Gastroesophageal sphincter (tissue), 3 donors: ENCODE measurements at regions not wholly inside any gene's neighbourhood (a gene's known extent, or its start where the extent isn't known, plus 50 kb on each side); places are given as distances from the start of the nearest gene placed in this dataset.

Source experiments
- EP300 ChIP-seq: sonication (generic); formaldehyde crosslinking; IDR thresholded peaks from one replicate; pipeline ENCODE4 v1.6.1; 2017; ENCODE audit warnings: antibody characterized with exemption, mild to moderate bottlenecking
- POLR2A ChIP-seq, 2 donors: fragments of 450-650 bp; IDR thresholded peaks; one replicate each; pipeline ENCODE4 v1.6.1; 2017; ENCODE audit warnings: antibody characterized with exemption in 2 of 2, mild to moderate bottlenecking in 2 of 2, moderate library complexity in 1 of 2
- POLR2AphosphoS5 ChIP-seq: sonication (generic); formaldehyde crosslinking; IDR thresholded peaks from one replicate; pipeline ENCODE4 v1.6.1; 2017; ENCODE audit warnings: antibody characterized with exemption
- TF ChIP-seq, protein P1 (sequence below), 4 experiments: fragments of 200-600 bp in 2 of 4; fragments of 450-650 bp in 2 of 4; sonication (generic) in 1 of 4; IDR thresholded peaks; one replicate each; pipeline ENCODE4 v1.5.1; 2017 to 2019; ENCODE audit warnings: antibody characterized with exemption in 4 of 4, mild to moderate bottlenecking in 2 of 4, moderate library complexity in 2 of 4

DNA sequence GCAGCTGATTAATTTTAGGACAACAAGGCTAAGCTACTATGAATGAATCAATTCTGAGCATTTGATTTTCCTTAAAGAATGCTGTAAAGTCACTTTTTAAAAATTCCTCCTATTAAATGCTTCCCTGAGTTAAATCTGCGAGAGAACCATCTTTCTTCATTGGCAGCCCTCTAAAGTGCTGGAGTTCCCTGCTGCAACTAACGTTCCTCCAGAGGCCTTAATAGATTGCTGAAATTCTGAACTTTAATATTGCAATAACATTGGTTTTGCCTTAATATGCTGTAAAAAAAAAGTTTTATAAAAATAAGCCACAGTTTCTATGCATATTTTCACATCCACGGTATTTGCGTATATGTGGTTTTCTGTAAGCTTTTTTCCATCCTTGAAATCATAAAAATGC, 298.0 kb upstream of the PIK3R1 start:
- TF ChIP-seq POLR2A (IDR thresholded peaks at IDR 0.05) (no peak), POLR2AphosphoS5 (no peak), EP300 (no peak)
- TF ChIP-seq, protein P1, sequence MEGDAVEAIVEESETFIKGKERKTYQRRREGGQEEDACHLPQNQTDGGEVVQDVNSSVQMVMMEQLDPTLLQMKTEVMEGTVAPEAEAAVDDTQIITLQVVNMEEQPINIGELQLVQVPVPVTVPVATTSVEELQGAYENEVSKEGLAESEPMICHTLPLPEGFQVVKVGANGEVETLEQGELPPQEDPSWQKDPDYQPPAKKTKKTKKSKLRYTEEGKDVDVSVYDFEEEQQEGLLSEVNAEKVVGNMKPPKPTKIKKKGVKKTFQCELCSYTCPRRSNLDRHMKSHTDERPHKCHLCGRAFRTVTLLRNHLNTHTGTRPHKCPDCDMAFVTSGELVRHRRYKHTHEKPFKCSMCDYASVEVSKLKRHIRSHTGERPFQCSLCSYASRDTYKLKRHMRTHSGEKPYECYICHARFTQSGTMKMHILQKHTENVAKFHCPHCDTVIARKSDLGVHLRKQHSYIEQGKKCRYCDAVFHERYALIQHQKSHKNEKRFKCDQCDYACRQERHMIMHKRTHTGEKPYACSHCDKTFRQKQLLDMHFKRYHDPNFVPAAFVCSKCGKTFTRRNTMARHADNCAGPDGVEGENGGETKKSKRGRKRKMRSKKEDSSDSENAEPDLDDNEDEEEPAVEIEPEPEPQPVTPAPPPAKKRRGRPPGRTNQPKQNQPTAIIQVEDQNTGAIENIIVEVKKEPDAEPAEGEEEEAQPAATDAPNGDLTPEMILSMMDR (IDR thresholded peaks at IDR 0.05) = no peak
